Putamen (tissue), 1 donor: ENCODE measurements at regions not wholly inside any gene's neighbourhood (a gene's known extent, or its start where the extent isn't known, plus 50 kb on each side); places are given as distances from the start of the nearest gene placed in this dataset.

Source experiments
- DNase-seq: peaks from one replicate; pipeline ENCODE4 v3.0.0-alpha.2; 2016; ENCODE audit warnings: low spot score

GRCh38 chr12:45670346-45671065 lies 59.0 kb upstream of the ARID2 start:
- DNase-seq, result no peak

GRCh38 chr12:45671254-45671653 lies 58.3 kb upstream of the ARID2 start:
- no peak for DNase-seq

GRCh38 chr12:45674181-45674977 lies 55.1 kb upstream of the ARID2 start:
- DNase-seq, result no peak

- no peak for DNase-seq
Observed at GRCh38 chr12:45675534-45675933, 54.0 kb upstream of the ARID2 start.
